H9 (cell line): ENCODE measurements at regions not wholly inside any gene's neighbourhood (a gene's known extent, or its start where the extent isn't known, plus 50 kb on each side); places are given as distances from the start of the nearest gene placed in this dataset.

Source experiments
- DNase-seq: peaks from one replicate; pipeline ENCODE4 v3.0.0-alpha.2; 2017
- H2AFZ ChIP-seq: one replicate; pipeline ENCODE4 v1.6.1; 2013; ENCODE audit warnings: mild to moderate bottlenecking, low read length, control low read depth, moderate library complexity
- H2AK5ac ChIP-seq: 2 replicates; pipeline ENCODE4 v1.6.1; 2013; ENCODE audit warnings: low read length, control low read depth, mixed read lengths; ENCODE audit not compliant: insufficient read length
- H2BK120ac ChIP-seq: one replicate; pipeline ENCODE4 v1.6.1; 2013; ENCODE audit warnings: low read depth, mild to moderate bottlenecking, low read length, control low read depth, inconsistent platforms; ENCODE audit not compliant: poor library complexity, severe bottlenecking
- H2BK12ac ChIP-seq: 2 replicates; pipeline ENCODE4 v1.6.1; 2013; ENCODE audit warnings: low read length, control low read depth, mixed read lengths, low read depth; ENCODE audit not compliant: insufficient read length
- H2BK15ac ChIP-seq: 2 replicates; pipeline ENCODE4 v1.6.1; 2013; ENCODE audit warnings: low read depth, low read length, control low read depth
- H2BK20ac ChIP-seq: one replicate; pipeline ENCODE4 v1.6.1; 2013; ENCODE audit warnings: low read depth, mild to moderate bottlenecking, low read length, control low read depth, inconsistent platforms; ENCODE audit not compliant: poor library complexity, severe bottlenecking
- H2BK5ac ChIP-seq: 2 replicates; pipeline ENCODE4 v1.6.1; 2013; ENCODE audit warnings: low read length, control low read depth, mixed read lengths; ENCODE audit not compliant: insufficient read length
- H3K14ac ChIP-seq: 2 replicates; pipeline ENCODE4 v1.6.1; 2013; ENCODE audit warnings: low read length, control low read depth; ENCODE audit not compliant: insufficient read depth
- H3K18ac ChIP-seq: 2 replicates; pipeline ENCODE4 v1.6.1; 2013; ENCODE audit warnings: low read depth, mild to moderate bottlenecking, mixed read lengths, low read length, control low read depth; ENCODE audit not compliant: insufficient read length
- H3K23ac ChIP-seq: 2 replicates; pipeline ENCODE4 v1.6.1; 2013; ENCODE audit warnings: low read length, control low read depth, mixed read lengths, low read depth; ENCODE audit not compliant: insufficient read length
- H3K23me2 ChIP-seq: 2 replicates; pipeline ENCODE4 v1.6.1; 2013; ENCODE audit warnings: low read depth, mild to moderate bottlenecking, mixed read lengths, low read length, control low read depth; ENCODE audit not compliant: insufficient read length, poor library complexity, severe bottlenecking
- H3K27ac ChIP-seq: 2 replicates; pipeline ENCODE4 v1.5.1; 2013; ENCODE audit warnings: low read length, control low read depth, mixed read lengths, low read depth; ENCODE audit not compliant: insufficient read length
- H3K27me3 ChIP-seq: 2 replicates; pipeline ENCODE4 v1.6.1; 2013; ENCODE audit warnings: low read length, control low read depth, inconsistent platforms; ENCODE audit not compliant: insufficient read depth
- H3K4ac ChIP-seq: 2 replicates; pipeline ENCODE4 v1.6.1; 2013; ENCODE audit warnings: low read depth, mild to moderate bottlenecking, control low read depth, inconsistent platforms, low read length, moderate library complexity
- H3K4me1 ChIP-seq: 2 replicates; pipeline ENCODE4 v1.6.1; 2013; ENCODE audit warnings: low read length, control low read depth, inconsistent platforms; ENCODE audit not compliant: insufficient read depth
- H3K4me2 ChIP-seq: 2 replicates; pipeline ENCODE4 v1.6.1; 2013; ENCODE audit warnings: low read length, control low read depth, mixed read lengths; ENCODE audit not compliant: insufficient read length, insufficient read depth
- H3K56ac ChIP-seq: 2 replicates; pipeline ENCODE4 v1.6.1; 2013; ENCODE audit warnings: low read depth, mild to moderate bottlenecking, mixed read lengths, low read length, control low read depth; ENCODE audit not compliant: insufficient read length
- H3K79me1 ChIP-seq: 2 replicates; pipeline ENCODE4 v1.6.1; 2013; ENCODE audit warnings: low read depth, mild to moderate bottlenecking, moderate library complexity, low read length, control low read depth, inconsistent platforms; ENCODE audit not compliant: insufficient read depth, poor library complexity, severe bottlenecking
- H3K79me2 ChIP-seq: 2 replicates; pipeline ENCODE4 v1.6.1; 2013; ENCODE audit warnings: low read length, control low read depth, inconsistent platforms; ENCODE audit not compliant: insufficient read depth
- H3K9ac ChIP-seq: 2 replicates; pipeline ENCODE4 v1.6.1; 2013; ENCODE audit warnings: low read length, control low read depth, mixed read lengths; ENCODE audit not compliant: insufficient read length; ENCODE audit errors: extremely low read depth
- H3K9me3 ChIP-seq: one replicate; pipeline ENCODE4 v1.6.1; 2013; ENCODE audit warnings: low read depth, low read length, inconsistent platforms; ENCODE audit not compliant: control insufficient read depth
- H3T11ph ChIP-seq: one replicate; pipeline ENCODE4 v1.6.1; 2013; ENCODE audit warnings: mild to moderate bottlenecking, low read length, control low read depth, inconsistent platforms
- H4K20me1 ChIP-seq: one replicate; pipeline ENCODE4 v1.6.1; 2013; ENCODE audit not compliant: control insufficient read depth, insufficient read length, insufficient read depth
- H4K5ac ChIP-seq: 2 replicates; pipeline ENCODE4 v1.6.1; 2013; ENCODE audit warnings: low read depth, mild to moderate bottlenecking, mixed read lengths, low read length, control low read depth; ENCODE audit not compliant: insufficient read length
- H4K8ac ChIP-seq: replicated peaks from 2 replicates; pipeline ENCODE4 v1.6.1; 2013; ENCODE audit warnings: low read length, control low read depth, mixed read lengths, low read depth; ENCODE audit not compliant: insufficient read length
- H4K91ac ChIP-seq: 2 replicates; pipeline ENCODE4 v1.6.1; 2013; ENCODE audit warnings: low read depth, mild to moderate bottlenecking, moderate library complexity, mixed read lengths, low read length, control low read depth; ENCODE audit not compliant: insufficient read length
- H3K27ac Mint-ChIP-seq, 3 experiments: 2 replicates in 2 of 3; 3 replicates in 1 of 3; pipeline ENCODE4 v1.8.0; 2020 to 2021; ENCODE audit warnings: mixed read lengths in 3 of 3, mild to moderate bottlenecking in 1 of 3, moderate library complexity in 1 of 3
- H3K27me3 Mint-ChIP-seq: 2 replicates; pipeline ENCODE4 v1.8.0; 2021; ENCODE audit warnings: low read depth, mild to moderate bottlenecking, moderate library complexity, mixed read lengths
- H3K36me3 Mint-ChIP-seq, 3 experiments: 2 replicates in 2 of 3; 3 replicates in 1 of 3; pipeline ENCODE4 v1.8.0; 2020 to 2021; ENCODE audit warnings: low read depth in 3 of 3, mixed read lengths in 3 of 3; ENCODE audit not compliant: insufficient read depth in 1 of 3
- H3K4me1 Mint-ChIP-seq, 2 experiments: 2 replicates each; pipeline ENCODE4 v1.8.0; 2020; ENCODE audit warnings: mixed read lengths in 2 of 2
- H3K4me3 Mint-ChIP-seq, 2 experiments: 2 replicates in 1 of 2; 3 replicates in 1 of 2; pipeline ENCODE4 v1.8.0; 2020 to 2021; ENCODE audit warnings: mild to moderate bottlenecking in 2 of 2, mixed read lengths in 2 of 2, moderate library complexity in 1 of 2
- H3K9me3 Mint-ChIP-seq, 2 experiments: 2 replicates in 1 of 2; 3 replicates in 1 of 2; pipeline ENCODE4 v1.8.0; 2020; ENCODE audit warnings: mild to moderate bottlenecking in 2 of 2, mixed read lengths in 2 of 2, moderate library complexity in 1 of 2
- CTCF ChIP-seq: fragments of 200-600 bp; sonication (generic); conservative IDR thresholded peaks from 3 replicates; pipeline ENCODE4 v1.8.0; 2021; ENCODE audit warnings: antibody characterized with exemption, mild to moderate bottlenecking
- WGBS: extraction: QIAGEN DNeasy Blood & Tissue Kit; methylation state at CpG from one replicate; pipeline ENCODE4 v1.1.7; 2013; ENCODE audit warnings: missing lambda C conversion rate, low lambda C conversion rate, mixed read lengths; ENCODE audit not compliant: insufficient read length; ENCODE audit errors: extremely low coverage; 5-methylcytosine and 5-hydroxymethylcytosine counted together

GRCh38 chr6:105784179-105784578, 302.0 kb upstream of the PRDM1 start:
- Histone ChIP-seq H3K23ac (no peak overlapping the region), H3K4me1 (peaks cover 1% of the 10 kb centered on the region; the same call in 1 of the 2 replicates), H4K91ac (no peak overlapping the region), H3K4ac (no peak overlapping the region), H3K4me2 (no peak overlapping the region), H4K20me1 (no peaks in the 10 kb centered on the region), H3K56ac (no peak overlapping the region), H2BK20ac (no peak overlapping the region), H3K27ac (no peak overlapping the region), H4K5ac (no peak overlapping the region), H3K79me1 (no peaks in the 10 kb centered on the region), H3K14ac (no peak overlapping the region), H3K18ac (no peak overlapping the region), H2AK5ac (no peak overlapping the region), H2BK120ac (no peak overlapping the region), H4K8ac (no peak overlapping the region), H3K9ac (no peak overlapping the region), H2BK5ac (no peak overlapping the region), H3K23me2 (no peaks in the 10 kb centered on the region), H3K9me3 (no peaks in the 10 kb centered on the region), H2BK15ac (no peak overlapping the region), H3K79me2 (no peaks in the 10 kb centered on the region), H2BK12ac (no peak overlapping the region), H3K27me3 (no peaks in the 10 kb centered on the region), H3T11ph (no peak overlapping the region), H2AFZ (no peak overlapping the region)
- H3K9me3 Mint-ChIP-seq = no peaks in the 10 kb centered on the region; a peak in 1 of 5 replicates
- H3K36me3 Mint-ChIP-seq = no peaks in the 10 kb centered on the region
- WGBS = no CpG with 5 or more reads among the region's 2 CpGs
- no peaks in the 10 kb centered on the region; the same call in 1 of the 2 replicates for H3K27me3 Mint-ChIP-seq
- no peak for DNase-seq
- H3K27ac Mint-ChIP-seq = peak overlapping the region in 1 of 3 experiments; percentile 40; a peak in 1 of 7 replicates
- no peak for TF ChIP-seq CTCF
- peaks cover 0 to 10% of the 10 kb centered on the region in 2 experiments; a peak in 3 of 4 replicates for H3K4me1 Mint-ChIP-seq
- H3K4me3 Mint-ChIP-seq = no peak overlapping the region
